ENCODE measurements at regions not wholly inside any gene's neighbourhood (a gene's known extent, or its start where the extent isn't known, plus 50 kb on each side); places are given as distances from the start of the nearest gene placed in this dataset.

DNA sequence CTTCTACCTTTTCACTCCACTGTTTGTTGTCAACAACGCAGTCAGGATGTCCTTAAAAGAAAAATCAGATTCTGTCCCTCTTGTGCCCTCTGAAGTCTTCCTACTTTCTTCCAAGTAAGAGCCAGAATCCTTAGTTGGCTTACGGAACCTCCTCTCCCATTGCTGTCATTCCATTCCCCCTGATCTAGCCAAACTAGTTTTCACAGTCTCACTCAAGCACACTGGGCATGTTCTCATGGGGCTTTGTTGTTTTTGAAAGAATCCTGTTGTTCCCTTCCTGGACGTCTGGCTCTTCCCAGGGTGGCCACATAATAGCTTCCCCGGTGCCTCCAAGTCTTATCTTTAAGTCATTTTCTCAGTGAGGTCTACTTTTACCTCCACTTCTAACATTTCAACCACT is 158.6 kb upstream of the ELAC2 start (continued):
- TF ChIP-seq RNF2 (IDR thresholded peaks at IDR 0.05; ENCODE audit: borderline replicate concordance, low read depth, low read length, missing control alignments, poor library complexity, severe bottlenecking), result no peak
